Mucosa of descending colon (tissue), 3 donors: ENCODE measurements at regions not wholly inside any gene's neighbourhood (a gene's known extent, or its start where the extent isn't known, plus 50 kb on each side); places are given as distances from the start of the nearest gene placed in this dataset.

Experiments used
- ATAC-seq: fragments of 200-7000 bp; cut with Tn5 transposase; one replicate; pipeline ENCODE4 v1.9.1; 2020; ENCODE audit warnings: mild to moderate bottlenecking, moderate library complexity
- DNase-seq, 3 donors: peaks; one replicate each; pipeline ENCODE4 v3.0.0-alpha.2; 2020
- H3K36me3 ChIP-seq: fragments of 200-600 bp; one replicate; pipeline ENCODE4 v1.8.0; 2021; ENCODE audit warnings: low read depth, mild to moderate bottlenecking
- H3K4me1 ChIP-seq: fragments of 200-600 bp; one replicate; pipeline ENCODE4 v1.8.0; 2021; ENCODE audit warnings: low read depth, mild to moderate bottlenecking
- H3K4me3 ChIP-seq: fragments of 200-600 bp; one replicate; pipeline ENCODE4 v1.8.0; 2021; ENCODE audit warnings: mild to moderate bottlenecking
- H3K9me3 ChIP-seq: fragments of 200-600 bp; one replicate; pipeline ENCODE4 v1.8.0; 2021; ENCODE audit warnings: mild to moderate bottlenecking
- CTCF ChIP-seq: fragments of 200-600 bp; IDR thresholded peaks from one replicate; pipeline ENCODE4 v1.8.0; 2022; ENCODE audit warnings: antibody characterized with exemption, mild to moderate bottlenecking
- intact Hi-C, 2 donors: fragments of 100-400 bp; cut with DNase I in 1 of 2; cut with micrococcal nuclease in 1 of 2; formaldehyde crosslinking; loops; one replicate each; pipeline versions ENCODE4 v1.11.0 to v1.11.1; 2022; cut with DNase I, micrococcal nuclease
- donor health status: DM: no; HTN: no; CAD: no; lungs with moderate emphysema.
- donor health status: DM: no; HTN: no; CAD: no.
- donor health status: DM: no; HTN: yes; CAD: no.

- Histone ChIP-seq H3K4me3 (no peak overlapping the region), H3K4me1 (no peaks in the 10 kb centered on the region), H3K9me3 (no peaks in the 10 kb centered on the region), H3K36me3 (no peaks in the 10 kb centered on the region)
- no peak for DNase-seq
- intact Hi-C loops: no loop called here
- no peak for TF ChIP-seq CTCF
- no peak for ATAC-seq
Measured at GRCh38 chr4:131540256-131540655, 1608.8 kb upstream of the PCDH10 start.

GRCh38 chr4:131547506-131547981, 1601.5 kb upstream of the PCDH10 start:
- H3K4me3 ChIP-seq: no peak overlapping the region
- H3K36me3 ChIP-seq: no peaks in the 10 kb centered on the region
- ATAC-seq: no peak
- DNase-seq: no peak
- no peaks in the 10 kb centered on the region for H3K4me1 ChIP-seq
- TF ChIP-seq CTCF: no peak
- intact Hi-C loops: no loop called here
- peaks cover 2% of the 10 kb centered on the region for H3K9me3 ChIP-seq

- H3K4me1 ChIP-seq: no peaks in the 10 kb centered on the region
- H3K4me3 ChIP-seq: no peak overlapping the region
- H3K36me3 ChIP-seq: no peaks in the 10 kb centered on the region
- no peak for TF ChIP-seq CTCF
- peaks cover 2% of the 10 kb centered on the region for H3K9me3 ChIP-seq
- no peak for DNase-seq
- ATAC-seq: no peak
- intact Hi-C loops: no loop called here
Measured at GRCh38 chr4:131551306-131551705, 1597.8 kb upstream of the PCDH10 start.

GRCh38 chr4:131566026-131566425, 1583.1 kb upstream of the PCDH10 start:
- no peak for ATAC-seq
- Histone ChIP-seq H3K36me3 (no peaks in the 10 kb centered on the region), H3K4me3 (no peak overlapping the region), H3K9me3 (peaks cover 18% of the 10 kb centered on the region), H3K4me1 (no peaks in the 10 kb centered on the region)
- no peak for TF ChIP-seq CTCF
- DNase-seq: no peak
- intact Hi-C loops: no loop called here

- DNase-seq: no peak
- Histone ChIP-seq H3K36me3 (no peaks in the 10 kb centered on the region), H3K4me3 (no peak overlapping the region), H3K9me3 (peaks cover 14% of the 10 kb centered on the region), H3K4me1 (no peaks in the 10 kb centered on the region)
- ATAC-seq: no peak
- intact Hi-C loops: no loop called here
- TF ChIP-seq CTCF: no peak
Measured at GRCh38 chr4:131584587-131584986, 1564.5 kb upstream of the PCDH10 start.

GRCh38 chr4:131595140-131595539, 1554.0 kb upstream of the PCDH10 start:
- intact Hi-C loops: no loop called here
- Histone ChIP-seq H3K4me3 (no peak overlapping the region), H3K36me3 (no peaks in the 10 kb centered on the region), H3K4me1 (no peaks in the 10 kb centered on the region), H3K9me3 (peaks cover 8% of the 10 kb centered on the region)
- DNase-seq: no peak
- ATAC-seq: no peak
- no peak for TF ChIP-seq CTCF
